Astrocyte (in vitro differentiated cells and primary cell): ENCODE measurements at regions not wholly inside any gene's neighbourhood (a gene's known extent, or its start where the extent isn't known, plus 50 kb on each side); places are given as distances from the start of the nearest gene placed in this dataset.

Source experiments
- EZH2 ChIP-seq: IDR thresholded peaks from 2 replicates; pipeline ENCODE4 v1.6.1; 2012; ENCODE audit warnings: mild to moderate bottlenecking, low read length, inconsistent platforms; ENCODE audit not compliant: insufficient read depth
- TF ChIP-seq, protein P1 (sequence below): IDR thresholded peaks from 2 replicates; pipeline ENCODE4 v1.5.1; 2011; ENCODE audit warnings: low read depth, mild to moderate bottlenecking, inconsistent platforms, low read length, moderate library complexity; ENCODE audit not compliant: insufficient read depth

DNA sequence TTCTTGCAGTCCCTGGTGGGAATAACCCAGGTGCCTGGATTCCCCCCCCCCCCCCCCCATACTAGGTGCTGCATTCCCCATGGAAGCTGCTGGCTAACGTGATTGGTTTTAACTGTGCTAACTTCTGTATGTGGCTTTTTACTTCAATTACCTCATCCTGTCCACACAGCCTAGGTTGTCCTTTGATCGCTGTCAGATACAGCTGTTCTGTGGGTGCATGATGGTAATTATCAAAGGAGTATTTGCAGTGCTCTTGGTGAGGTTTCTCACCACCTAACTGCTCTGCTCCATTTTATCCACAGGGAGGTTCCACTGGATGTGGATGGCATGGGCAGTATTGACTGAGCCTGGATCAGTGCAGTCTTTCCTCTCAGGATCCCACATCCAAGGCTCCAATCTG, 93.0 kb downstream of the ZNF518B start:
- TF ChIP-seq EZH2: no peak
- TF ChIP-seq, protein P1, sequence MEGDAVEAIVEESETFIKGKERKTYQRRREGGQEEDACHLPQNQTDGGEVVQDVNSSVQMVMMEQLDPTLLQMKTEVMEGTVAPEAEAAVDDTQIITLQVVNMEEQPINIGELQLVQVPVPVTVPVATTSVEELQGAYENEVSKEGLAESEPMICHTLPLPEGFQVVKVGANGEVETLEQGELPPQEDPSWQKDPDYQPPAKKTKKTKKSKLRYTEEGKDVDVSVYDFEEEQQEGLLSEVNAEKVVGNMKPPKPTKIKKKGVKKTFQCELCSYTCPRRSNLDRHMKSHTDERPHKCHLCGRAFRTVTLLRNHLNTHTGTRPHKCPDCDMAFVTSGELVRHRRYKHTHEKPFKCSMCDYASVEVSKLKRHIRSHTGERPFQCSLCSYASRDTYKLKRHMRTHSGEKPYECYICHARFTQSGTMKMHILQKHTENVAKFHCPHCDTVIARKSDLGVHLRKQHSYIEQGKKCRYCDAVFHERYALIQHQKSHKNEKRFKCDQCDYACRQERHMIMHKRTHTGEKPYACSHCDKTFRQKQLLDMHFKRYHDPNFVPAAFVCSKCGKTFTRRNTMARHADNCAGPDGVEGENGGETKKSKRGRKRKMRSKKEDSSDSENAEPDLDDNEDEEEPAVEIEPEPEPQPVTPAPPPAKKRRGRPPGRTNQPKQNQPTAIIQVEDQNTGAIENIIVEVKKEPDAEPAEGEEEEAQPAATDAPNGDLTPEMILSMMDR: no peak
